ENCODE measurements at regions not wholly inside any gene's neighbourhood (a gene's known extent, or its start where the extent isn't known, plus 50 kb on each side); places are given as distances from the start of the nearest gene placed in this dataset.

DNA sequence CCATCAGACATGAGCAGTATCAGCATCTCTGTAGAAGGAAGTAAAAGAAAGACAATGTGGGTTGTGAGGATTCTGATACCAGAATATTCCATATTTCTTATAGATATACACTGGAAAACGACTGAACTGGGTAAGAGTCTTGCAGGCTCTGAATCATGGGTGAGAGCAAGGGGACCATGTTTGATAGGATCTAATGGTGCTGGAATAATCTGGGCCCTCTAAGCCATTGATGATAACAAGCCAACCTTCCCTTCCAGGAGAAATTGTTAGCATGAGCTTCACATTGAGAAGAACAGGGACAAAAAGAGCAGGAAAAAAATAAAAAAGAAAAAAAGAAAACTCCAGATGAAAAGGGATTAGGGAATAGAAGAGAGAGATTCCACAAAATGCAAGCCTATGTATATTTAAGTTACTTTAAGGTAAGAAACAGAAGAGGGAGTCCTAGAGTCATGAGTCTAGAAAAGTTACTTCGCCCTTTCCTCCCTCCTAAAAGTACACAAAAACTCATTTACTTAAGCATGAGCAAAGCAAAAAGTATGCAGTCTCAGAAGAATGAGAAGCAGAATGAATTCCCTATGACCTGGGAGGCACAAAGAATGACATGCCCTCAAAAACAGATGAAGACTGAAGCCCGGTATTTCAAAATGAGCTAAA is 181.9 kb downstream of the TMEM26 start:
- Histone ChIP-seq H3K9ac (ENCODE audit: low read length in 3 of 3) (no peak overlapping the region), H3K9me3 (ENCODE audit: control insufficient read depth in 2 of 3, insufficient read depth in 1 of 3, low read length in 3 of 3) (no peaks in the 10 kb centered on the region), H3K27ac (ENCODE audit: low read depth in 2 of 2, low read length in 2 of 2) (no peak overlapping the region), H3K36me3 (ENCODE audit: control insufficient read depth in 2 of 3, insufficient read depth in 3 of 3, low read length in 3 of 3) (no peaks in the 10 kb centered on the region), H3K27me3 (ENCODE audit: control insufficient read depth, insufficient read depth, low read length) (no peaks in the 10 kb centered on the region), H3K4me1 (ENCODE audit: control insufficient read depth in 2 of 3, insufficient read depth in 2 of 3, low read depth in 1 of 3, low read length in 3 of 3) (no peaks in the 10 kb centered on the region), H3K4me3 (ENCODE audit: low read length in 3 of 3) (no peak overlapping the region)
- FAIRE-seq (no peak), DNase-seq (peak in 1 of 5 donors; percentile 11)
- TF ChIP-seq, protein P1, sequence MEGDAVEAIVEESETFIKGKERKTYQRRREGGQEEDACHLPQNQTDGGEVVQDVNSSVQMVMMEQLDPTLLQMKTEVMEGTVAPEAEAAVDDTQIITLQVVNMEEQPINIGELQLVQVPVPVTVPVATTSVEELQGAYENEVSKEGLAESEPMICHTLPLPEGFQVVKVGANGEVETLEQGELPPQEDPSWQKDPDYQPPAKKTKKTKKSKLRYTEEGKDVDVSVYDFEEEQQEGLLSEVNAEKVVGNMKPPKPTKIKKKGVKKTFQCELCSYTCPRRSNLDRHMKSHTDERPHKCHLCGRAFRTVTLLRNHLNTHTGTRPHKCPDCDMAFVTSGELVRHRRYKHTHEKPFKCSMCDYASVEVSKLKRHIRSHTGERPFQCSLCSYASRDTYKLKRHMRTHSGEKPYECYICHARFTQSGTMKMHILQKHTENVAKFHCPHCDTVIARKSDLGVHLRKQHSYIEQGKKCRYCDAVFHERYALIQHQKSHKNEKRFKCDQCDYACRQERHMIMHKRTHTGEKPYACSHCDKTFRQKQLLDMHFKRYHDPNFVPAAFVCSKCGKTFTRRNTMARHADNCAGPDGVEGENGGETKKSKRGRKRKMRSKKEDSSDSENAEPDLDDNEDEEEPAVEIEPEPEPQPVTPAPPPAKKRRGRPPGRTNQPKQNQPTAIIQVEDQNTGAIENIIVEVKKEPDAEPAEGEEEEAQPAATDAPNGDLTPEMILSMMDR (IDR thresholded peaks at IDR 0.05; ENCODE audit: borderline replicate concordance, extremely low read depth, insufficient read depth) = peak; percentile 10
- intact Hi-C loops (cut with DNase I) = no loop called here

DNA sequence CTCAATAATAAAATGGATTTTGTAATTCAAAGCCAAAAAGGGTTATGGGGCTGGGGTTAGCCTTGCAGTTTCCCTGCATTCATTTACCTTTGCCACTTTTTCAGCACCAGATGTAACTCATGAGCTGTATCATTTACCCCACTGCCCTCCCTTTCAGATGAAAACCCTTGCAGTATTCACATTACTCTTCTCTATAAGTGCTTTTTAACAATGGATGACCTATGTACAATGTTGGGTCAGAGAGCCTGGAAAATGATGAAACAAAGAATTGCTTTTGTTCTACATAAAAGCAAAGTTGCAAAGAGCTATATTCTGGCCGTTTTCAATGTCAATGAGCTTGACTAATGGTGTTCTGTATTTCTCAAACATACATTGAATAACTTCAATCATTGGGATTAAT is 189.7 kb downstream of the TMEM26 start:
- Histone ChIP-seq H3K4me1 (ENCODE audit: control insufficient read depth in 2 of 3, insufficient read depth in 2 of 3, low read depth in 1 of 3, low read length in 3 of 3) (no peaks in the 10 kb centered on the region), H3K4me3 (ENCODE audit: low read length in 3 of 3) (no peak overlapping the region), H3K27me3 (ENCODE audit: control insufficient read depth, insufficient read depth, low read length) (no peaks in the 10 kb centered on the region), H3K27ac (ENCODE audit: low read depth in 2 of 2, low read length in 2 of 2) (no peak overlapping the region), H3K9ac (ENCODE audit: low read length in 3 of 3) (no peak overlapping the region), H3K36me3 (ENCODE audit: control insufficient read depth in 2 of 3, insufficient read depth in 3 of 3, low read length in 3 of 3) (no peaks in the 10 kb centered on the region), H3K9me3 (ENCODE audit: control insufficient read depth in 2 of 3, insufficient read depth in 1 of 3, low read length in 3 of 3) (no peaks in the 10 kb centered on the region)
- intact Hi-C loops (cut with DNase I) = no loop called here
- FAIRE-seq (no peak), DNase-seq (no peak)
- TF ChIP-seq, protein P1 (IDR thresholded peaks at IDR 0.05; ENCODE audit: borderline replicate concordance, extremely low read depth, insufficient read depth) = no peak

DNA sequence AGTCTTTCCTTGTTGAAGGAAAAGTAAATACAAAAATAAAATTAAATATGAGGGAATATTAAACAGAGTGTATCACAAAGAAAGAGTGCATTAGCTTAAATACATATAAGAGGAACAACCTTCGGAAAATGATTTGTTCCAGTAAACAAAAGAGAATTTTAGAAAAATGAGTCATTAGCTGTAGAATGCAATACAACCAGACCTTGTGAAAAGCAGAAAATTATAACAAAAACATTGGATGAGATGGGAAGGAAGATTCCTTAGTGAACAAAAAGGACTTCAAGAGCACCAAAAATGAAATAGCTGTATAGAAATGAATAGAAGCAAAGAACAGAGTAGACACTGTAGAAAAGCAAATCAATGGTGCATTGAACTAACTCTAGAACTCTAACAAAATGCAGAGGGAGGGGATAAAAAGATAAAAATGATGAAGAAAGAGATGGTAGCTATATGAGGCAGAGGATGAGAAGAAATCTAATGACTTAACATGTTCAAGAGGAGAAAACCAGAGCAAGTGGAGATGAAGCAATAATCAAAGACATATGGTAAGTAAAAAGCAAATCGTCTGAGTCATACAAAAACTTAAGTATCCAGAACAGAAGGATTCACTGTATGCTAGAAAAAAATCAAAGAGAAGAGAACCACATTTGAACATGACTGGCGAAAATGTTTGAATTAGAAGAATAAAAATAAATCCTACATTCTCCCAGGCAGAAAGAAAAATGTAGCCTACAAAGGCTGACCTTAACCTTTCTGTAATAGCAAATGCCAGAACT is 190.5 kb downstream of the TMEM26 start:
- no peaks in the 10 kb centered on the region for H3K9me3 ChIP-seq (ENCODE audit: control insufficient read depth in 2 of 3, insufficient read depth in 1 of 3, low read length in 3 of 3)
- H3K9ac ChIP-seq (ENCODE audit: low read length in 3 of 3) = no peak overlapping the region
- DNase-seq = no peak
- H3K4me3 ChIP-seq (ENCODE audit: low read length in 3 of 3) = no peak overlapping the region
- H3K27ac ChIP-seq (ENCODE audit: low read depth in 2 of 2, low read length in 2 of 2) = no peak overlapping the region
- no peaks in the 10 kb centered on the region for H3K27me3 ChIP-seq (ENCODE audit: control insufficient read depth, insufficient read depth, low read length)
- H3K4me1 ChIP-seq (ENCODE audit: control insufficient read depth in 2 of 3, insufficient read depth in 2 of 3, low read depth in 1 of 3, low read length in 3 of 3) = no peaks in the 10 kb centered on the region
- FAIRE-seq = no peak
- TF ChIP-seq, protein P1 (IDR thresholded peaks at IDR 0.05; ENCODE audit: borderline replicate concordance, extremely low read depth, insufficient read depth) = no peak
- no peaks in the 10 kb centered on the region for H3K36me3 ChIP-seq (ENCODE audit: control insufficient read depth in 2 of 3, insufficient read depth in 3 of 3, low read length in 3 of 3)
- intact Hi-C loops (cut with DNase I) = no loop called here

All from kidney (tissue), 13 donors.